ENCODE measurements at regions not wholly inside any gene's neighbourhood (a gene's known extent, or its start where the extent isn't known, plus 50 kb on each side); places are given as distances from the start of the nearest gene placed in this dataset.
A peak's percentile ranks its signal among the peaks of the same experiment; 100 is the strongest.

- DNase-seq (ENCODE audit: low spot score), result no peak
Observed at GRCh38 chr6:140320081-140321080, 945.9 kb upstream of the CITED2 start.

GRCh38 chr6:140319209-140319608 is 944.8 kb upstream of the CITED2 start:
- DNase-seq (ENCODE audit: low spot score), result peak; percentile 3

DNA sequence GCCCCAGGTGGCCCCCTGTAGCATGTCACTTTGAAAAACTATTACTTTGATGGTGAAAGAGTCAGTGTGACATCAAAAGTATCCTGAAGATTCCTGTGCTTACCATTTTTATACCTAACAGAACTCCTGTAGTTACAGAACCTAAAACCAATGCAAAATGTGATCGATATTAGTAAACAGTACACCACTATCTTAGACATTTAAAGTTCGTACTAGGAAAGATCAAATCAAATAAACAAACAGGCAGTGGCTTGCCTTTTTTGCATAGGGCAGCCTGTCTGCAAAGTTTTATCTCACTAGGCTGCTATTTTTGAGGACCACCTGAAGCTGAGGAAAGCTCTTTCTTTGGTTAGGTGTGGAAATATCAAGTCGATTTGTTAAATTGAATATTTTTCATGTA is 944.0 kb upstream of the CITED2 start:
- no peak for DNase-seq (ENCODE audit: low spot score)

- no peak for DNase-seq (ENCODE audit: low spot score)
Observed at GRCh38 chr6:140317950-140318349, 943.5 kb upstream of the CITED2 start.

DNA sequence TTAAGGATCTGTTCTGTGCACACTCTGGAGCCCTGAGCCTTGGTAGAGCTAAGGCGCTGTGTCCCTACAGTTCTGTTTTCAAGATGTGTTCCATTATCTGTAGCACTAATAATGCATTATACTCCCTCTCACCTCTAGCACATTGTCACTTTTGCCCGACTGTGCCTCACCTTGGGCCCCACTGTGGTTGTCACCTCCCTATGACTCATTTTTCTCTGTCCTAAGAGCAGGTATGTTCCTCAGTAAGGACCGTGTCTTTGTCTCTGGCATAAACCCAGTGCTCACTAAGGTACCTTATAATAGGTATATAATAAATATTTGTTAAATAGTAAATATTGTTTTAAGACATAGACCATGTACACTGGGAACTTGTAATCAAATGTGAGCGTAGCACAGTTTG is 942.5 kb upstream of the CITED2 start:
- no peak for DNase-seq (ENCODE audit: low spot score)

GRCh38 chr6:140314682-140315081 is 940.2 kb upstream of the CITED2 start:
- no peak for DNase-seq (ENCODE audit: low spot score)

GRCh38 chr6:140311146-140311545 is 936.7 kb upstream of the CITED2 start:
- no peak for DNase-seq (ENCODE audit: low spot score)

DNA sequence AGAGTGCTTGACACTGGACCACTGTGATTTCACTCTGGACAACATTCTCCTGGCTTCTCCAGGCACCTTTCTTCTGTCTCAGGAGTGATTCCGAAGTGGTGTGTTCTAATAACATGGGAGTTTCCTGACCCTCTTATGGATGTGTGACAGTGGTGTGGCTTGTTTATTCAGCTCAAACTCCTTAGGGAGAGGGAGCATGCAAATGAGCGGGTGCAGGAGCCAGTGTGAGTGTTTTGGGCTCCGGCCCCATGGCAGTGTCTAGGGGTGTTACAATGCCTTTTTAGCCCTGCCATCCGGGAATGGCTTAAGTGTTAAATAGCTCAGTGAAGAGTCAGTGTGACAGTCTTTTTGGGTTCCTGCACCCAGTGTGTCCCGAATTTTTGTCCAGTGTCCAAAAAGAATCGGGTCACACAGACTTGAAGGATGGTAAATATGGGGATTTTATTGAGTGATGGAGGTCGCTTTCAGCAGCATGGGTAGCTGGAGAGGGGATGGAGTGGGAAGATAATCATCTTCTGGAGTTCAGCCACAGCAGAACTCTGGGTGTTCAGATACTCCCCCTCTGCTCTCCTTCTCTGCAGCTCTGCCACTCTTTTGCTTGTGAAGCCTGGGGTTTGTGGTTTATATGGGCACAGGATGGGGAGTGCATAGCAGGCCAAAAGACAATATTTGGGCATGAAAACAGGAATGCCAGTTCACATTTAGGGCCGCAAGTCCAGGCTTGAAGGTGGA is 928.9 kb upstream of the CITED2 start:
- DNase-seq (ENCODE audit: low spot score), result no peak

DNA sequence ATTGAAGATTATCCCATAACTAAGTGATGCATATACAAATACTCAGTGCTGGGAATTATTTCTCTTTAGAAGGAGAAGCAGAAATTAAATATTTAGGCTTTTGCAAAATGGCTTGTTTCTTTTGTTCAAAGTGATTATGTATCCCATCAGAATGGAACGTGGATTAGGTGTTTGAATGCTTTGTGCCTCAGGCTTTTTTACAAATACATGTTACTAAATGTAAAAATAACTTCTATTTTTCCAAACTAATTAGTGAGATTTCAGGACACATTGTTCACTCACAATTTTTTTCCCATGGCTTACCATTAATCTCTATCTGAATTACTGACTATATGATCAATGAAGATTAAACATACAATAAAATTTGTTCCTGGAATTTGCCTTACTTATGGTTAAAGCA is 925.9 kb upstream of the CITED2 start:
- no peak for DNase-seq (ENCODE audit: low spot score)

DNA sequence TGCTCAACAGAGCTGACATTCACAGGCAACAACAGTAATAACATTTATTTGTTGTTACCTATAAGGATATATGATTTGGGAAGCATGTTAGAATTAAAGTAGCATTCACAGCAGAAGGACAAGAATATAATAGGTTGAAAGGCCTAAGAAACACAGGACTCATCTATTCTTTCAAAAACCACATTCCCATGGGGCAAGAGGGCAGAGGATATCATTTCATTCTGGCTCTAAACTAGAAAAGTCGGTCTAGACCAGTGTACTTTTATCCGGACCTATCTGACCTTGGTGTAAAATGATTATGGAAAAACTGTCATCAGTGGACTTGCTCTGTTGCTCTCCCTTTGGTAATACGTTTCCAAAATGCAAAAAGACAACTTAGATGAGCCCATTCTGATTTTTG is 914.7 kb upstream of the CITED2 start:
- DNase-seq (ENCODE audit: low spot score), result no peak

DNA sequence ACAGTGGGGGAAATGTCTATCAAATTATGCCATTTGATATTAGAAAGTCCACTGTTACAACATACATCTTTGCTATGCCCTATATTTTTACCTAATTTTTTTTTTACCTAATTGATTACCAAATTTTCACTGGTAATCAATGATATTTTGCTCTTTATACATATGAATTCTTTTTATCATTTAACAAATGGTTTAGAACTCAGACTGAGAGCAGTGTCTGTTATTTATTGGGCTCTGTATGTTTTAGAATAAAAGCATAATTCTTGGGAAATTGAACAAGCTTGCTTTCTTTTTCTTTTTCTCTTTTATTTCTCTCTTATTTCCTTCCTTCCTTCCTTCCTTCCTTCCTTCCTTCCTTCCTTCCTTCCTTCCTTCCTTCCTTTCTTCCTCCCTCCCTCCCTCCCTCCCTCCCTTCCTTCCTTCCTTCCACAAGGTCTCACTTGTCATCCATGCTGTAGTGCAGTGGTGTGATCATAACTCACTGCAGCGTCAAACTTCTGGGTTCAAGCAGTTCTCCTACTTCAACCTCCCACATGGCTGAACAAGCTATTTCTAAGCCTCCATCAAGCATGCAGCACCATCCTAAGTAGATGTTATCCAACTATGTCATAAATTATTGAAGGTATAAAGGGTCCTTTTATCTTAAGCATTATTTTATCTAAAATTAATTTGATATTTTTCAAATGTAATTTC is 911.7 kb upstream of the CITED2 start:
- no peak for DNase-seq (ENCODE audit: low spot score)

- no peak for DNase-seq (ENCODE audit: low spot score)
Observed at GRCh38 chr6:140285471-140285870, 911.0 kb upstream of the CITED2 start.

GRCh38 chr6:140284871-140285270 is 910.4 kb upstream of the CITED2 start:
- no peak for DNase-seq (ENCODE audit: low spot score)

DNA sequence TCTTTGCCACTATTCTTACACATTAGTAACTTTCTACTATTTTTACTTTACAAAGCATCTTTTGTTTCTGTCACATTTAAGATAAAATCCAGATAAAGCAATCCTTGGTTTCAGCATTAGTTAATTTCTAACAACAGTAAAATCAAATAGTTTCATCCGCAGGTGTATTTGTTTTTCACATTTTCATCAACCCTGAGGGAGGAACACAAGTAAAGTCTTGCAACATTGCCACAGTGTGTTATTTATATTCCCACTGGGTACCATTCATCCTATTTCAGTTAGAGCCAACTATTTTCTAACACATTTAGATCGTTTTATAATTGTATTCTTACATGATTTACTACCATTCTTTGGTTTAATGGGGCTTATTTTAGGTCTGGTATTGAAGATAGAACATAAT is 908.7 kb upstream of the CITED2 start:
- no peak for DNase-seq (ENCODE audit: low spot score)

DNA sequence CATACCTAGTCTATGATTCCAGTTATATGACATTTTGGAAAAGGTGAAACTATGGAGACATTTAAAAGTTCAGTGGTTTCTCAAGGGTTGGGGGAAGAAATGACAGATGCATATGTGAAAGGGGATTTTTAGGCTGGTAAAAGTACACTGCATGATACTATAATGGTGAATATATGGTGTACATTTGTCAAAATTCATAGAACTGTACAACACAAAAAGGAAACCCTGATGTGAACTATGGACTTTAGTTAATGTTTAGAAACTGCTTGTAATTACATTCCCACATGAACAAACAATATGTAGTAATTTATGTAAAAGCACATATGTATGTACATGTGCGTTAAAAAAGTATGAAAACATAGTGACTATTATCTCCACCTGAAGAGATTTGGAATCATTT is 907.3 kb upstream of the CITED2 start:
- DNase-seq (ENCODE audit: low spot score), result no peak

DNA sequence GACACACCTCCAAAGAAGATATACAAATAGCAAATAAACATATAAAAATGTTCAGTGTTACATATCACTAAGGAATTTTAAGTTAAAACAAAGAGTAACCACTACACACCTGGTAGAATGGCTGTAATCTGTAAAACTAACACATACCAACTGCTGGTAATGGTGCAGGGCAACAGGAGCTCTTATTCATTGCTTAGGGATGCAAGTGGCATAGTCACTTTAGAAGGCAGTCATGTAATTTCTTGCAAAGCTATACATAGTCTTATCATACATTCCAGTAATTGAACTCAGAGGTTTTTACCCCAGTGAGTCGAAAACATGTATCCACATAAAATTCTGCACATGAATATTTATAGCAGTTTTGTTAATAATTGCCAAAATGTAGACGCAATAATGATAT is 906.8 kb upstream of the CITED2 start:
- DNase-seq (ENCODE audit: low spot score), result no peak

- no peak for DNase-seq (ENCODE audit: low spot score)
Observed at GRCh38 chr6:140276719-140277118, 902.3 kb upstream of the CITED2 start.

DNA sequence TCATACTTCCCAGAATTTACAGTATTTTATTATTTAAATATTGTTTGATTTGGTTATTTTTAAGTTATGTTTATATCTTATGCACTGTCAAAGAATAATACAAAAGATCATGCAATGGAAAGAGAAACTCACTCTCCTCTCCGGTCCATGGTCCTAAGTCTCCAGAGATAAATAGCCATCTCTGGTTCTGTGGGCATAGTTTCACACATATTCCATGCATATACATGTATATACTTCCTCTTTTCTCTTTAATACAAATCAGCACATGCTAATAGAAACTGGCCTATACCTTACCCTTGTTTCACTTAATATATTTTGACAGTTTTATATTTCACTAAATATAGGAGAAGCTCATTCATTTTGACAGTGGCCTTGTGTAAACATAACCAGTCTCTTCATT is 901.7 kb upstream of the CITED2 start:
- no peak for DNase-seq (ENCODE audit: low spot score)

DNA sequence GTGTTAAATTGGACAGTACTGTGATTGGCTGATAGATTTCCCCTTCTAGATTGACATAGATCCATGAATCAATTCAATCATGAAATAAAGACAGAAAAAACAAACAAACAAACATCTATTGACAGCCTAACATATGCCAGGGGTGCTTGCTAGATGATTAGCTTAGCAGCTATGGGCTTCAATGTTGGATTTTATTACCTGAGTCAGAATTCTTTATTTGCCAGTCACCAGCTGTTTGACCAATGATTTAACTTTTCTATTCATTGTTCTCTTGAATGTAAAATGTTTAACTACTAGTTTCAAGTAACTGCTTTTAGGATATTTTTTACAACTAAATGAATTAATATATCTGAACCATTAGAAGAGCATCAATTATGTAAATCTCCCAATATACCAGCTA is 901.3 kb upstream of the CITED2 start:
- no peak for DNase-seq (ENCODE audit: low spot score)

DNA sequence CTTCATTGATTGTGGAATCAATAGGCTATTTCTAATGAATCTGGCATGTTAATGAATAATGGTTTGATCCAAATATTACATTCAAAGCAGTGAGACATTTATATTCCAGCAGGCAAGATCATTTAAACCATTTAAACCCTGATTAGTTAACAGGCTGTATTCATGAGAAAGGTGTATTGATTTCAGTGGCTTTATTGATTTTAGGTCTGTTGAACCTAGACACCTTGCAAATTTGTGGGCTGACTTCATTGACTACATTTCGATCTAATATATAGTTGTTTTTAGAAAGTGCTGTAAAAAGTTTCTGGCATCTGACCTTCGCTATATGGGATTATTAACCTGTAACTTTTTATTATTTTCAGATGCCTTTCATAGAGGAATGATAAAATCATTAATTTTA is 900.1 kb upstream of the CITED2 start:
- no peak for DNase-seq (ENCODE audit: low spot score)

- no peak for DNase-seq (ENCODE audit: low spot score)
Observed at GRCh38 chr6:140271759-140272377, 897.4 kb upstream of the CITED2 start.

GRCh38 chr6:140269591-140270165 is 895.2 kb upstream of the CITED2 start:
- no peak for DNase-seq (ENCODE audit: low spot score)
